ENCODE measurements at regions not wholly inside any gene's neighbourhood (a gene's known extent, or its start where the extent isn't known, plus 50 kb on each side); places are given as distances from the start of the nearest gene placed in this dataset.

GRCh38 chr2:52107124-52107523, 1075.2 kb upstream of the NRXN1 start:
- TF ChIP-seq CTCF (conservative IDR thresholded peaks at IDR 0.05; ENCODE audit: low read depth, low read length) (no peak), EZH2 (IDR thresholded peaks at IDR 0.05; ENCODE audit: borderline replicate concordance, low read depth, low read length, poor library complexity, severe bottlenecking) (no peak)
